ENCODE measurements at regions not wholly inside any gene's neighbourhood (a gene's known extent, or its start where the extent isn't known, plus 50 kb on each side); places are given as distances from the start of the nearest gene placed in this dataset.
"Not testable (repeated sequence)": the region's sequence is repeated elsewhere in the genome, so short reads cannot be mapped to it uniquely, and the experiment has no call there.

DNA sequence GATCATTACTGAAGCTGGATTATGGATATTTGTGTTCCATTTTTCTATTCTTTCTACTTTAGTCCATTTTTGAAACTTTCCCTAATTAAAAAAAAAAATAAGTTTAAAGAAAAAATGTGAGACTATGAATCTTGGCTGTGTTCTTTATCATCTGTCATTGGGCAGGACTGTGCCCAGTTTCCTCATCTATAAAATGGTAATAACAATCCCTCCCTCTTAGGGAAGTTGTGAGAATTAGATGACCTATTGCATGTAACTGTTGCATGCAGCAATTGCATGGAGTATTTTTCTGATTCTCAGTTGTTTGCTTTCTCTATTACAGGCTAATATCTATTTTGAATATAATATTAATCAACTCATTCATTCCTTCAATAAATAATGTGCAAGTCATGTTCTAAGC lies 108.2 kb upstream of the LOC128125822 start:
- Histone ChIP-seq H3K27me3 (no peaks in the 10 kb centered on the region), H3K4me3 (no peak overlapping the region), H3K36me3 (no peaks in the 10 kb centered on the region), H3K4me1 (peaks cover 0 to 6% of the 10 kb centered on the region in 2 donors), H3K27ac (no peak overlapping the region), H3K9me3 (no peaks in the 10 kb centered on the region)
- ATAC-seq (no peak), DNase-seq (no peak)
- intact Hi-C loops (cut with DNase I; ENCODE audit: low total_unique reads): no loop called here
- TF ChIP-seq, protein P1, sequence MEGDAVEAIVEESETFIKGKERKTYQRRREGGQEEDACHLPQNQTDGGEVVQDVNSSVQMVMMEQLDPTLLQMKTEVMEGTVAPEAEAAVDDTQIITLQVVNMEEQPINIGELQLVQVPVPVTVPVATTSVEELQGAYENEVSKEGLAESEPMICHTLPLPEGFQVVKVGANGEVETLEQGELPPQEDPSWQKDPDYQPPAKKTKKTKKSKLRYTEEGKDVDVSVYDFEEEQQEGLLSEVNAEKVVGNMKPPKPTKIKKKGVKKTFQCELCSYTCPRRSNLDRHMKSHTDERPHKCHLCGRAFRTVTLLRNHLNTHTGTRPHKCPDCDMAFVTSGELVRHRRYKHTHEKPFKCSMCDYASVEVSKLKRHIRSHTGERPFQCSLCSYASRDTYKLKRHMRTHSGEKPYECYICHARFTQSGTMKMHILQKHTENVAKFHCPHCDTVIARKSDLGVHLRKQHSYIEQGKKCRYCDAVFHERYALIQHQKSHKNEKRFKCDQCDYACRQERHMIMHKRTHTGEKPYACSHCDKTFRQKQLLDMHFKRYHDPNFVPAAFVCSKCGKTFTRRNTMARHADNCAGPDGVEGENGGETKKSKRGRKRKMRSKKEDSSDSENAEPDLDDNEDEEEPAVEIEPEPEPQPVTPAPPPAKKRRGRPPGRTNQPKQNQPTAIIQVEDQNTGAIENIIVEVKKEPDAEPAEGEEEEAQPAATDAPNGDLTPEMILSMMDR (IDR thresholded peaks at IDR 0.05 in 4 of 5, conservative IDR thresholded peaks at IDR 0.05 in 1 of 5): no peak
- no peak for TF ChIP-seq POLR2A (IDR thresholded peaks at IDR 0.05)
- in situ Hi-C loops (cut with MboI; ENCODE audit: low sequenced_read_pairs in 4 of 4): no loop called here

DNA sequence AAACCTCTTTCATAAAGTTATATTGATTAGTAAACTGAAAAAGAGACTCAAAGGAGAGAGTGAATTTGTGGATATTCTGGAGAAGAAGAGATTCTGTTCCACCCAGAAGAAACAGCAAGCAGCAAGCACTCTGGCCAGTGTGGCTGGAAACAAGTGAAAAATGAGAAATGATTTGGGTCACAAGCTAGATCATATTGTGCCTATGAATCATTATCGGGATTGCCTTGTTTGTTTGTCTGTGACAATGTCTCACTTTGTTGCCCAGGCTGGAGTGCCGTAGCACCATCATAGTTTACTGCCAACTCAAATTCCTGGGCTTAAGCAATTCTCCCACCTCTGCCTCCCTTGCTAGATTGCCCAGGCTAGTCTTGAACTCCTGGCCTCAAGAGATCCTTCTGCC lies 106.5 kb upstream of the LOC128125822 start:
- no peaks in the 10 kb centered on the region for H3K9me3 ChIP-seq
- H3K4me1 ChIP-seq: peaks cover 0 to 6% of the 10 kb centered on the region in 2 donors
- ATAC-seq: peak in 1 of 2 donors; percentile 63
- in situ Hi-C loops (cut with MboI; ENCODE audit: low sequenced_read_pairs in 4 of 4) (no loop called here), intact Hi-C loops (cut with DNase I; ENCODE audit: low total_unique reads) (no loop called here)
- H3K27me3 ChIP-seq: no peaks in the 10 kb centered on the region
- H3K36me3 ChIP-seq: no peaks in the 10 kb centered on the region
- no peak for DNase-seq
- no peak overlapping the region for H3K4me3 ChIP-seq
- peak overlapping the region in 1 of 4 donors; percentile 28 for H3K27ac ChIP-seq
- TF ChIP-seq POLR2A (IDR thresholded peaks at IDR 0.05): no peak
- TF ChIP-seq, protein P1 (IDR thresholded peaks at IDR 0.05 in 4 of 5, conservative IDR thresholded peaks at IDR 0.05 in 1 of 5): no peak

DNA sequence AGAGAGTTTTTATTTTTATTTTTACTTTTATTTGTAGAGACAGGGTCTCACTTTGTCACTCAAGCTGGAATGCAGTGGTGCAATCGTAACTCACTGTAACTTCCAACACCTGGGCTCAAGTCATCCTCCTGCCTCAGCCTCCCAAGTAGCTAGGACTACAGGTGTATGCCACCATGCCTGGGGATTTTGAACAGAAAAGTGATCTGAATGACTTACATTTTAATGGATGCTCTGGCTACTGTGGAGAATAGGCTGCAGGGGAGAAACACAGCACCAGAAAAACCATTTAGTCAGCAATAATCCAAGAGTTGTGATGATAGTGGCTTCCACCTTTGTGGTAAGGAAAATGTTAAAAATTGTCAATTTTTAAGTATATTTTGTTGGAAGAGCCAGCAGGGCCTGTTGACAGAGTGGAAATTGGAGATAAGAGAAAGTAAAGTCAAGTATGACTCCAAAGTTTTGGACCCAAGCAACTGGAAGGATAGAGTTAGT lies 106.0 kb upstream of the LOC128125822 start:
- Histone ChIP-seq H3K9me3 (no peaks in the 10 kb centered on the region), H3K27ac (peak overlapping the region in 1 of 4 donors; percentile 28), H3K36me3 (no peaks in the 10 kb centered on the region), H3K4me3 (no peak overlapping the region), H3K27me3 (no peaks in the 10 kb centered on the region), H3K4me1 (peaks cover 0 to 6% of the 10 kb centered on the region in 2 donors)
- in situ Hi-C loops (cut with MboI; ENCODE audit: low sequenced_read_pairs in 4 of 4) (no loop called here), intact Hi-C loops (cut with DNase I; ENCODE audit: low total_unique reads) (no loop called here)
- DNase-seq (no peak), ATAC-seq (no peak)
- no peak for TF ChIP-seq POLR2A (IDR thresholded peaks at IDR 0.05)
- TF ChIP-seq, protein P1 (IDR thresholded peaks at IDR 0.05 in 4 of 5, conservative IDR thresholded peaks at IDR 0.05 in 1 of 5): no peak

DNA sequence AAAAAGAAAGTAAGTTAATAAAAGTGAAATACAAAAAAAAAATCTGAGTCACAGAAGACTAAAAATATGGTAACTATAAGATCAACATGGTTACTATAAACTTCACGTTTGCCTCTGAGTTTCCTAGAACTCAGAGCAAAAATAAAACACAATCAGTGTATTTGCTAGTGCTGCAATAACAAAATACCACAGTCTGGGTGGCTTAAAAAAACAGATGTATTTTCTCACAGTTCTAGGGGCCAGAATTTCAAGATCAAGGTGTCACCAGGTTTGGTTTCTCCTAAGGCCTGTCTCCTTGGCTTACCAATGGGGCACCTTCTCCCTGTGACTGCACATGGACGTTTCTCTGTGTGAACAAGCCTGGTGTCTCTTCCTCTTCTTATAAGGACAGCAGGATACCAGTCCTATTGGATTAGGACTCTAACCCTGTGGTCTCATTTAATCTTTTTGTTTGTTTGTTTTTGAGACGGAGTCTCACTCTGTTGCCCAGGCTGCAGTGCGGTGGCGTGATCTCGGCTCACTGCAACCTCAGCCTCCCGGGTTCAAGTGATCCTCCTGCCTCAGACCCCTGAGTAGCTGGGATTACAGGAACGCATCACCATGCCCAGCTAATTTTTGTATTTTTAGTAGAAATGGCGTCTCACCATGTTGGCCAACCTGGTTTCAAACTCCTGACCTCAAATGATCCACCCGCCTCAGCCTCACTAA lies 104.9 kb upstream of the LOC128125822 start:
- H3K4me3 ChIP-seq: no peak overlapping the region
- no peak for ATAC-seq
- H3K4me1 ChIP-seq: peaks cover 0 to 6% of the 10 kb centered on the region in 2 donors
- intact Hi-C loops (cut with DNase I; ENCODE audit: low total_unique reads) (no loop called here), in situ Hi-C loops (cut with MboI; ENCODE audit: low sequenced_read_pairs in 4 of 4) (no loop called here)
- no peaks in the 10 kb centered on the region for H3K27me3 ChIP-seq
- H3K9me3 ChIP-seq: no peaks in the 10 kb centered on the region
- TF ChIP-seq, protein P1 (IDR thresholded peaks at IDR 0.05 in 4 of 5, conservative IDR thresholded peaks at IDR 0.05 in 1 of 5): no peak
- no peak for TF ChIP-seq POLR2A (IDR thresholded peaks at IDR 0.05)
- H3K36me3 ChIP-seq: no peaks in the 10 kb centered on the region
- H3K27ac ChIP-seq: no peak overlapping the region
- DNase-seq: no peak

DNA sequence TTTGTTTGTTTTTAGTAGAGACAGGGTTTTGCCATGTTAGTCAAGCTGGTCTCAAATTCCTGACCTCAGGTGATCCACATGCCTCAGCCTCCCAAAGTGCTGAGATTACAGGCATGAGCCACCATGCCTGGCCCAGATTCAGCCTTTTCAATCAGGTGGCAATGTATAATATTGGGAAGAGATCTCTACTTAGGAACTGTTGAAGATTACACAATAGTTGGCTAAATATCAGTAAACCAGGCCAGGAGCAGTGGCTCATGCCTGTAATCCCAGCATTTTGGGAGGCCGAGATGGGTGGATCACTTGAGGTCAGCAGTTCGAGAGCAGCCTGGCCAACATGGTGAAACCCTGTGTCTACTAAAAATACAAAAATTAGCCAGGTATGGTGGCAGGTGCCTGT lies 101.1 kb upstream of the LOC128125822 start:
- in situ Hi-C loops (cut with MboI; ENCODE audit: low sequenced_read_pairs in 4 of 4): not testable (repeated sequence)

More for the DNA sequence above, 101.1 kb upstream of the LOC128125822 start:
- H3K4me1 ChIP-seq: peaks cover 10 to 14% of the 10 kb centered on the region in 2 donors
- ATAC-seq; H3K27me3 ChIP-seq; H3K4me3 ChIP-seq; H3K36me3 ChIP-seq; H3K27ac ChIP-seq; DNase-seq; intact Hi-C loops (cut with DNase I; ENCODE audit: low total_unique reads); H3K9me3 ChIP-seq: not testable (repeated sequence)
